Smooth muscle cell (in vitro differentiated cells): ENCODE measurements at regions not wholly inside any gene's neighbourhood (a gene's known extent, or its start where the extent isn't known, plus 50 kb on each side); places are given as distances from the start of the nearest gene placed in this dataset.

ENCODE experiments used
- DNase-seq: peaks from one replicate; lab custom pipeline; 2025; ENCODE audit not compliant: unreplicated experiment; lab: John Stamatoyannopoulos, UW
- H2AFZ ChIP-seq: fragments of 200-600 bp; sonication (generic); 2 replicates; pipeline ENCODE4 v1.6.0; 2016; ENCODE audit warnings: antibody characterized with exemption, low read depth, mild to moderate bottlenecking
- H3F3A ChIP-seq: fragments of 200-600 bp; sonication (generic); 2 replicates; pipeline ENCODE4 v1.6.0; 2017; ENCODE audit warnings: antibody characterized with exemption, low read depth
- H3K27ac ChIP-seq: fragments of 200-600 bp; sonication (generic); 2 replicates; pipeline ENCODE4 v1.5.1; 2016; ENCODE audit warnings: low read depth, mild to moderate bottlenecking
- H3K27me3 ChIP-seq: fragments of 200-600 bp; sonication (generic); 2 replicates; pipeline ENCODE4 v1.6.1; 2016; ENCODE audit warnings: low read depth, mild to moderate bottlenecking
- H3K36me3 ChIP-seq: fragments of 200-600 bp; sonication (generic); 2 replicates; pipeline ENCODE4 v1.5.1; 2016; ENCODE audit warnings: low read depth
- H3K4me1 ChIP-seq: fragments of 200-600 bp; sonication (generic); 2 replicates; pipeline ENCODE4 v1.5.1; 2016; ENCODE audit warnings: low read depth
- H3K4me2 ChIP-seq: fragments of 200-600 bp; sonication (generic); 2 replicates; pipeline ENCODE4 v1.6.0; 2016; ENCODE audit warnings: mild to moderate bottlenecking
- H3K4me3 ChIP-seq: fragments of 200-600 bp; sonication (generic); 2 replicates; pipeline ENCODE4 v1.5.1; 2016; ENCODE audit warnings: mild to moderate bottlenecking
- H3K79me2 ChIP-seq: fragments of 200-600 bp; sonication (generic); 2 replicates; pipeline ENCODE4 v1.6.0; 2016; ENCODE audit warnings: low read depth, mild to moderate bottlenecking
- H3K9ac ChIP-seq: fragments of 200-600 bp; sonication (generic); 2 replicates; pipeline ENCODE4 v1.6.0; 2016; ENCODE audit warnings: low read depth
- H3K9me3 ChIP-seq: fragments of 200-600 bp; sonication (generic); replicated peaks from 2 replicates; pipeline ENCODE4 v1.5.1; 2016; ENCODE audit warnings: low read depth
- H4K20me1 ChIP-seq: fragments of 200-600 bp; sonication (generic); 2 replicates; pipeline ENCODE4 v1.6.0; 2016; ENCODE audit warnings: low read depth
- CTCF ChIP-seq: fragments of 200-600 bp; sonication (generic); IDR thresholded peaks from 2 replicates; pipeline ENCODE4 v1.5.1; 2017; ENCODE audit warnings: borderline replicate concordance, mild to moderate bottlenecking, antibody characterized with exemption; ENCODE audit not compliant: insufficient read depth, poor library complexity, severe bottlenecking
- WGBS: methylation state at CpG from one replicate; pipeline ENCODE4 v1.1.7; 2016; ENCODE audit warnings: low lambda C conversion rate; 5-methylcytosine and 5-hydroxymethylcytosine counted together

GRCh38 chr13:106329941-106330340 is 205.5 kb downstream of the EFNB2 start:
- no peaks in the 10 kb centered on the region for H3K9me3 ChIP-seq
- H3K4me3 ChIP-seq, result no peak overlapping the region
- no peak overlapping the region for H3K9ac ChIP-seq
- H3K4me2 ChIP-seq, result no peak overlapping the region
- no peak for TF ChIP-seq CTCF
- no peak overlapping the region for H2AFZ ChIP-seq
- no peaks in the 10 kb centered on the region for H3K79me2 ChIP-seq
- H3K4me1 ChIP-seq, result peaks cover 6% of the 10 kb centered on the region
- 74% methylated on average over 5 of the region's 5 CpGs for WGBS
- H3K27me3 ChIP-seq, result no peaks in the 10 kb centered on the region
- H3K36me3 ChIP-seq, result no peaks in the 10 kb centered on the region
- DNase-seq, result no peak
- H4K20me1 ChIP-seq, result no peaks in the 10 kb centered on the region
- no peaks in the 10 kb centered on the region for H3F3A ChIP-seq
- H3K27ac ChIP-seq, result no peak overlapping the region

GRCh38 chr13:106326751-106327150 is 208.7 kb downstream of the EFNB2 start:
- Histone ChIP-seq H3K79me2 (no peaks in the 10 kb centered on the region), H4K20me1 (no peaks in the 10 kb centered on the region), H3K4me1 (no peaks in the 10 kb centered on the region), H3K27me3 (no peaks in the 10 kb centered on the region), H3K4me3 (no peak overlapping the region), H3K9ac (no peak overlapping the region), H2AFZ (no peak overlapping the region), H3F3A (no peaks in the 10 kb centered on the region), H3K4me2 (no peak overlapping the region), H3K27ac (no peak overlapping the region), H3K9me3 (no peaks in the 10 kb centered on the region), H3K36me3 (no peaks in the 10 kb centered on the region)
- TF ChIP-seq CTCF, result no peak
- no peak for DNase-seq
- 90% methylated on average over 4 of the region's 4 CpGs for whole genome bisulfite sequencing

GRCh38 chr13:106324444-106324843 is 211.0 kb downstream of the EFNB2 start:
- Histone ChIP-seq H3K9me3 (no peaks in the 10 kb centered on the region), H3K9ac (no peak overlapping the region), H3K4me2 (no peak overlapping the region), H3K4me3 (no peak overlapping the region), H3K36me3 (no peaks in the 10 kb centered on the region), H4K20me1 (no peaks in the 10 kb centered on the region), H3F3A (no peaks in the 10 kb centered on the region), H3K79me2 (no peaks in the 10 kb centered on the region), H3K27ac (no peak overlapping the region), H3K27me3 (no peaks in the 10 kb centered on the region), H3K4me1 (no peaks in the 10 kb centered on the region), H2AFZ (no peak overlapping the region)
- no peak for TF ChIP-seq CTCF
- 85% methylated on average over 5 of the region's 5 CpGs for WGBS
- DNase-seq, result no peak

DNA sequence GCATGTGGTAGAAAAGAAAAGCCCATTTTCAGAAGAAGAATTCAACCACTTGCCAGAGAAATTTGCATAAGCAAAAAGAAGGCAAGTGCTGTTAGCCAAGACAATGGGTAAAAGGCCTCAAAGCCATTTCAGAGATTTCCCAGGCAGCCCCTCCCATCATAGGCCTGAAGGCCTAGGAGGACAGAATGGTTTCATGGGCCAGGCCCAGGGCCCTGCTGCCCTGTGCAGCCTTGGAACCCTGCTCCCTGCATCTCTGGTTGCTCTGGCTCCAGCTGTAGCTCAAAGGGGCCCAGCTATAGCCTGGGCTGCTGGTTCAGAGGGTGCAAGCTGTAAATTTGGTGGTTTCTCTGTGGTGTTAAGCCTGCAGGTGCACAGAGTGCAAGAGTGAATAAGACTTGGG is 212.8 kb downstream of the EFNB2 start:
- no peaks in the 10 kb centered on the region for H3K4me1 ChIP-seq
- H3K27ac ChIP-seq, result no peak overlapping the region
- H4K20me1 ChIP-seq, result no peaks in the 10 kb centered on the region
- H3K9me3 ChIP-seq, result no peaks in the 10 kb centered on the region
- no peaks in the 10 kb centered on the region for H3F3A ChIP-seq
- no peak overlapping the region for H3K4me2 ChIP-seq
- no peak for DNase-seq
- H3K36me3 ChIP-seq, result no peaks in the 10 kb centered on the region
- TF ChIP-seq CTCF, result no peak
- H3K27me3 ChIP-seq, result no peaks in the 10 kb centered on the region
- H3K79me2 ChIP-seq, result no peaks in the 10 kb centered on the region
- no peak overlapping the region for H3K4me3 ChIP-seq
- no peak overlapping the region for H3K9ac ChIP-seq
- no peak overlapping the region for H2AFZ ChIP-seq
